Gastrocnemius medialis (tissue), 4 donors: ENCODE measurements at regions not wholly inside any gene's neighbourhood (a gene's known extent, or its start where the extent isn't known, plus 50 kb on each side); places are given as distances from the start of the nearest gene placed in this dataset.

Source experiments
- CTCF ChIP-seq, 5 experiments: fragments of 450-650 bp in 3 of 5; fragments of 200-600 bp in 2 of 5; sonication (generic) in 2 of 5; IDR thresholded peaks in 4 of 5; conservative IDR thresholded peaks in 1 of 5; 1 replicate in 4 of 5; 2 replicates in 1 of 5; pipeline ENCODE4 v1.5.1; 2016 to 2019; ENCODE audit warnings: antibody characterized with exemption in 5 of 5, mild to moderate bottlenecking in 3 of 5, moderate library complexity in 3 of 5
- POLR2A ChIP-seq, 2 donors: fragments of 450-650 bp; IDR thresholded peaks; one replicate each; pipeline ENCODE4 v1.6.1; 2017; ENCODE audit warnings: antibody characterized with exemption in 2 of 2, mild to moderate bottlenecking in 2 of 2, moderate library complexity in 2 of 2

GRCh38 chr5:88594441-88594840, 288.5 kb downstream of the MEF2C start:
- TF ChIP-seq CTCF (IDR thresholded peaks at IDR 0.05 in 4 of 5, conservative IDR thresholded peaks at IDR 0.05 in 1 of 5) = no peak
- no peak for TF ChIP-seq POLR2A (IDR thresholded peaks at IDR 0.05)
